HG02642 (cell line): ENCODE measurements at regions not wholly inside any gene's neighbourhood (a gene's known extent, or its start where the extent isn't known, plus 50 kb on each side); places are given as distances from the start of the nearest gene placed in this dataset.

ENCODE experiments used
- ATAC-seq: cut with Tn5 transposase; IDR thresholded peaks from one replicate; pipeline ENCODE4 v1.9.1; 2021; ENCODE audit warnings: mild to moderate bottlenecking; ENCODE audit not compliant: unreplicated experiment, poor library complexity

- ATAC-seq = no peak
Measured at GRCh38 chr15:69529961-69530633, 77.5 kb downstream of the RPLP1 start.

DNA sequence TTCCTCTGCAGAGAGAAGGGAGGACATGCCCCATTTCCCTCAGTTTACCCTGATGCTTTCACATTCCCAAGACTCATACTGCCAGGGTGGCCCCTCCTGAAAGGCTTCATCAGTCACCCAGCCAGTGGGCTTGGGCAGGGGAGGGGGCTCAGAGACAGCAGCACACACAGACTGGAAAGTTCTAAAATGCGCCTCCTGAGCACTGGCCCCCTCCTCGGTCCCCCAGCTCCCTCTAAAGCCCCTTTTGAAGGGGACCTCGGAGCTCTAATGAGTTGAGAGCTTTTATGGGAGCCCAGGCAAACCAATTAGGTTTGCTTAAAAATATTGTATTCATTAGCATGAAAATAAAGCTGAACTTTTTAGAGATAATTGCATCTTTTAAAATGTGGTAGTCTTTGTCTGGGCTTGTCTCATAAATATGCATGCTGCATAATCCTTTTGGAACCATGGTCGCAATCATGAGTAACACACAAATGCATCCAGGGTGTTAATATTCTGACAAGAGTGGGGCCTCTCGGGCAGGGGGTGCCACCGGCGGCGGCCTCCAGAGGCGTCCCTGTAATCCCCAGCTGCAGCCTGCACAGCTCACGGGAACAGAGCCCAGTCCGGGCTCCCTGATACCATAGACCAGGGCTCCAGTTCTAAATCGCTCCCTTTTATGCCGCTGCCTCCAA lies 78.5 kb downstream of the RPLP1 start:
- ATAC-seq = no peak

- no peak for ATAC-seq
Measured at GRCh38 chr15:69531665-69532027, 79.0 kb downstream of the RPLP1 start.

DNA sequence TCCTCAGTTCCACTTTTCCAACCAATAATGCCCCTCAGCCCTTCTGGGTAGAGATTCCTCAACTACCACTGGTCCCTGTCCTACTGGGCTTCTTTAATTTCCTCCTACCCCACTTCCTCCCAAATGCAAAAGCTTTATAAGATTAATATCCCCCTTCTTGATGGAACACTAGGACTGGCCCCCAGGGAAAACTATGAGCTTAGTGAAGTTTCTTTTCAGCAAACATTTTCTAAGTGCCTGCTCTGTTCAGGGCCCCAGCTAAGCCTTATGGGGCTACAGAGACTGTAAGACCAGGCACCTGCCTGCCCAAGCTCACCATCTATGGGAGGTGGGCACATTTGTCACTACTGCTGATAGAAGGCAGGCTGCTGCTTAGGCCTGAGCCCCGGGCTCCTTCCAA lies 79.4 kb downstream of the RPLP1 start:
- no peak for ATAC-seq

- no peak for ATAC-seq
Measured at GRCh38 chr15:69532856-69533255, 80.2 kb downstream of the RPLP1 start.

GRCh38 chr15:69533522-69533921 lies 80.9 kb downstream of the RPLP1 start:
- no peak for ATAC-seq

DNA sequence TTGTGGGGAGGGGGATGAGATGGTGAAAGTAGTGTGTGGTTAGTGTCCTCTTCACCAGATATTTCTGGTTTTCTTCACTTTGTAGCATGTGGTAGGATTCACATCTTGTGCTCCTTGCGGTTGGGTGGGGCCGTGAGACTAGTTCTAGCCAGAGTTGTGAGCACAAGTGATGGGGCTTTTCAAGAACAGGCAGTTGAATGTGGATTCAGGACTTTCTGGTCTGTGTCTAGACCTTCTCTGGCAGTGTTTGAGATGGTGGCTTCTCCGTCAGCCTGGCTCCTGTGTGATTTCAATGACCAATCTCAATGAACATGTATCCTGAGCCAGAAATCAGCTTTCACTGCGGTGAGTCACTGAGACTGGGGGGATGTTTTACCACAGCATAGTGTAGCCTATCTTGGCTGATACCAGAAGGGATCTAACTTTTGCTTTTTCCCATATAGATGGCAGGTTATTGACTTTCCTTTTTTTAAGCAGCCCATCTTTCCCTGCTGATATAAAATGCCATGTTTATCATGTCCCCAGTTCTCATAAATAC lies 82.6 kb downstream of the RPLP1 start:
- ATAC-seq = no peak

DNA sequence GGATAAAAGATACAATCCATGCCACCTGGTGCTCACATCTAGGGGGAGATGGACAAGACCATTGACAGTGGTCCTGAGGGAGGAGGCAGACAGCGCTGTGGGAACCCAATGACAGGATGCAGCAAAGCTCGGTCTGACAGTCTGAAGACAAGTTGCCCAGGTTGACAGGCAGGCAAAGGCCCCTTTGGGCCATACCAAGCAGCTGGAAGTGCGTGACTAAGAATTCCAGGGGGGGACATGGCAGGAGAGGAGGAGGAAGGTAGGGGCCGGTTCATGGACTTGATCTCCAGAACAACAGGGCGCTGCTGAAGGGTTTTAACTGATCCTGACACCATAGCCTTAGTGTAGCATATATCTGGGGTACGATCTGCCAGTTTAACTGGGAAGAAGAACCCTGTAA lies 83.4 kb downstream of the RPLP1 start:
- no peak for ATAC-seq

GRCh38 chr15:69536726-69537512 lies 84.3 kb downstream of the RPLP1 start:
- ATAC-seq = no peak

GRCh38 chr15:69537901-69538300 lies 85.3 kb downstream of the RPLP1 start:
- ATAC-seq = no peak

- ATAC-seq = no peak
Measured at GRCh38 chr15:69538379-69538778, 85.8 kb downstream of the RPLP1 start.

DNA sequence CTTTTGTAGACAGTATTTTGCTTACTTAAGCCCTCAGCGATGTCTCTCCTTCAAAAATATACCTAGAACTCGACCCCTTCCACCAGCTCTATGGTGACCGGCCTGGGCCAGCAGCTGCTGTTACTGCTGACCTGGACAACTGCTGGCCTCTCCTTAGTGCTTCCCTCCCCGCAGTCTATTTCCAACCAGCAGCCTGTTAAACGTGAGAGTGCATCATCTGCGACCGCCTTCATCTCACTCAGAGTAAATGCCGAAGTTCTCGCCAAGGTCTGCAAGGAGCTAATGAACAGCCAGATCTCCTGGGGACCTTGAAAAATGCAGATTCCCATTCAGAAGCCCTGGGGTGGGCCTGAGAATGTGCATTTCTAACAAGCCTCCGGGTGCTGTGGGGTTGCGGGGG lies 86.7 kb downstream of the RPLP1 start:
- ATAC-seq = no peak

- no peak for ATAC-seq
Measured at GRCh38 chr15:69540622-69541021, 88.0 kb downstream of the RPLP1 start.

DNA sequence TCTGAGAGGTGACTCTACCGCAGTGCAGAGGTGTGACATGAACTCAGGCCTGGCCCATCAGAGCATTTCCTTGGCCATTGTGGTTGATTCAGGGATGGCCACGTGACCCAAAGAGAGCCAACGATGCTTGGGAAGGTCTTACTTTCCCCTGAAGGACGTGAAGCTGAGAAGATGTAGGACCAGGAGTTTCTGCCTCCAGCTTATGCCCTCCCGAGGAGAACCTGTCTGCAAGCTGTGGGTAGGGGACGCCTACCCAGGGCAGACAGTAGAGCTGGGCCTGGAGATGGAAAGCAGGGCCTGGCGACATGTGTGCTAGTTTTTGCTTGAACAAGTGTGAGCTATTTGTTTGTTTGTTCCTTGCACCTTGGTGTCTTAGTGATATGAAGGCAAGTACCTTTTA lies 89.4 kb downstream of the RPLP1 start:
- no peak for ATAC-seq

- no peak for ATAC-seq
Measured at GRCh38 chr15:69543681-69544364, 91.2 kb downstream of the RPLP1 start.

GRCh38 chr15:69544365-69545113 lies 91.9 kb downstream of the RPLP1 start:
- ATAC-seq = no peak

- ATAC-seq = no peak
Measured at GRCh38 chr15:69546182-69546581, 93.6 kb downstream of the RPLP1 start.

GRCh38 chr15:69548395-69549180 lies 96.0 kb downstream of the RPLP1 start:
- no peak for ATAC-seq

- no peak for ATAC-seq
Measured at GRCh38 chr15:69551391-69552056, 98.9 kb downstream of the RPLP1 start.
